Hepatocyte (in vitro differentiated cells): ENCODE measurements at regions not wholly inside any gene's neighbourhood (a gene's known extent, or its start where the extent isn't known, plus 50 kb on each side); places are given as distances from the start of the nearest gene placed in this dataset.

Source experiments
- DNase-seq: peaks from one replicate; pipeline ENCODE4 v3.0.0-alpha.2; 2016; ENCODE audit warnings: low spot score
- H2AFZ ChIP-seq: fragments of 200-600 bp; sonication (generic); 2 replicates; pipeline ENCODE4 v1.6.0; 2016; ENCODE audit warnings: antibody characterized with exemption, mild to moderate bottlenecking
- H3K27ac ChIP-seq: fragments of 200-600 bp; sonication (generic); 2 replicates; pipeline ENCODE4 v1.5.1; 2016; ENCODE audit warnings: mild to moderate bottlenecking
- H3K27me3 ChIP-seq: fragments of 200-600 bp; sonication (generic); 2 replicates; pipeline ENCODE4 v1.6.1; 2016
- H3K36me3 ChIP-seq: fragments of 200-600 bp; sonication (generic); replicated peaks from 2 replicates; pipeline ENCODE4 v1.5.1; 2016; ENCODE audit warnings: low read depth; ENCODE audit not compliant: insufficient read depth
- H3K4me1 ChIP-seq: fragments of 200-600 bp; sonication (generic); 2 replicates; pipeline ENCODE4 v1.5.1; 2016; ENCODE audit warnings: mild to moderate bottlenecking, moderate library complexity; ENCODE audit not compliant: insufficient read depth
- H3K4me2 ChIP-seq: fragments of 200-600 bp; sonication (generic); 2 replicates; pipeline ENCODE4 v1.6.0; 2016
- H3K4me3 ChIP-seq: fragments of 200-600 bp; sonication (generic); 2 replicates; pipeline ENCODE4 v1.5.1; 2016; ENCODE audit warnings: mild to moderate bottlenecking
- H3K79me2 ChIP-seq: fragments of 200-600 bp; sonication (generic); 2 replicates; pipeline ENCODE4 v1.6.0; 2017; ENCODE audit warnings: mild to moderate bottlenecking
- H3K9me2 ChIP-seq: fragments of 200-600 bp; sonication (generic); replicated peaks from 2 replicates; pipeline ENCODE4 v1.6.0; 2017; ENCODE audit warnings: mild to moderate bottlenecking; ENCODE audit not compliant: insufficient read depth
- H3K9me3 ChIP-seq: fragments of 200-600 bp; sonication (generic); 2 replicates; pipeline ENCODE4 v1.5.1; 2016; ENCODE audit warnings: low read depth, mild to moderate bottlenecking
- H4K20me1 ChIP-seq: fragments of 200-600 bp; sonication (generic); 2 replicates; pipeline ENCODE4 v1.6.0; 2016; ENCODE audit warnings: mild to moderate bottlenecking; ENCODE audit not compliant: insufficient read depth, poor library complexity, severe bottlenecking
- CTCF ChIP-seq: fragments of 200-600 bp; sonication (generic); IDR thresholded peaks from 2 replicates; pipeline ENCODE4 v1.5.1; 2016; ENCODE audit warnings: antibody characterized with exemption, mild to moderate bottlenecking; ENCODE audit not compliant: poor library complexity
- EZH2 ChIP-seq: fragments of 200-600 bp; sonication (generic); IDR thresholded peaks from 2 replicates; pipeline ENCODE4 v1.6.1; 2016; ENCODE audit warnings: antibody characterized with exemption, mild to moderate bottlenecking, borderline replicate concordance
- EZH2phosphoT487 ChIP-seq: fragments of 200-600 bp; sonication (generic); IDR thresholded peaks from one replicate; pipeline ENCODE4 v1.6.1; 2018; ENCODE audit warnings: antibody characterized with exemption, mild to moderate bottlenecking, low read depth, moderate library complexity; ENCODE audit not compliant: unreplicated experiment, severe bottlenecking
- WGBS: methylation state at CpG from one replicate; pipeline ENCODE4 v1.1.6; 2016; ENCODE audit warnings: low lambda C conversion rate; ENCODE audit errors: missing lambda C conversion rate; 5-methylcytosine and 5-hydroxymethylcytosine counted together

- no peak overlapping the region for H2AFZ ChIP-seq
- H3K4me2 ChIP-seq = no peak overlapping the region
- no peaks in the 10 kb centered on the region for H3K79me2 ChIP-seq
- WGBS = 93% methylated on average over 1 of the region's 1 CpG
- TF ChIP-seq EZH2phosphoT487 = no peak
- TF ChIP-seq CTCF = no peak
- TF ChIP-seq EZH2 = no peak
- H3K4me1 ChIP-seq = no peaks in the 10 kb centered on the region
- no peak for DNase-seq
- no peak overlapping the region for H3K27ac ChIP-seq
- no peaks in the 10 kb centered on the region for H4K20me1 ChIP-seq
- H3K27me3 ChIP-seq = no peaks in the 10 kb centered on the region
- H3K9me2 ChIP-seq = no peaks in the 10 kb centered on the region
- peaks cover 4% of the 10 kb centered on the region for H3K9me3 ChIP-seq
- no peak overlapping the region for H3K4me3 ChIP-seq
- no peaks in the 10 kb centered on the region for H3K36me3 ChIP-seq
Observed at GRCh38 chr6:147806697-147807096, 298.2 kb downstream of the SAMD5 start.

GRCh38 chr6:147808640-147809039 is 300.1 kb downstream of the SAMD5 start:
- DNase-seq = no peak
- H3K4me3 ChIP-seq = no peak overlapping the region

GRCh38 chr6:147811913-147812629 is 303.6 kb downstream of the SAMD5 start:
- H3K27me3 ChIP-seq = no peaks in the 10 kb centered on the region
- no peaks in the 10 kb centered on the region for H3K9me2 ChIP-seq
- no peaks in the 10 kb centered on the region for H3K36me3 ChIP-seq
- H3K4me3 ChIP-seq = no peak overlapping the region
- no peak overlapping the region for H3K4me2 ChIP-seq
- H3K4me1 ChIP-seq = no peaks in the 10 kb centered on the region
- no peak overlapping the region for H3K27ac ChIP-seq
- WGBS = 85% methylated on average over 6 of the region's 6 CpGs
- DNase-seq = no peak
- H3K79me2 ChIP-seq = no peaks in the 10 kb centered on the region
- H3K9me3 ChIP-seq = no peaks in the 10 kb centered on the region
- no peak overlapping the region for H2AFZ ChIP-seq
- TF ChIP-seq EZH2 = no peak
- TF ChIP-seq EZH2phosphoT487 = no peak
- TF ChIP-seq CTCF = no peak
- H4K20me1 ChIP-seq = no peaks in the 10 kb centered on the region

More at GRCh38 chr6:147808640-147809039, 300.1 kb downstream of the SAMD5 start:
- Histone ChIP-seq H3K27ac (no peak overlapping the region), H2AFZ (no peak overlapping the region), H3K9me2 (no peaks in the 10 kb centered on the region), H3K9me3 (peaks cover 4% of the 10 kb centered on the region), H4K20me1 (no peaks in the 10 kb centered on the region), H3K4me2 (peak overlapping the region; percentile 19), H3K36me3 (no peaks in the 10 kb centered on the region), H3K27me3 (no peaks in the 10 kb centered on the region), H3K79me2 (no peaks in the 10 kb centered on the region), H3K4me1 (no peaks in the 10 kb centered on the region)
- no peak for TF ChIP-seq CTCF
- no peak for TF ChIP-seq EZH2
- no peak for TF ChIP-seq EZH2phosphoT487
- WGBS = 63% methylated on average over 4 of the region's 4 CpGs
